ENCODE measurements at regions not wholly inside any gene's neighbourhood (a gene's known extent, or its start where the extent isn't known, plus 50 kb on each side); places are given as distances from the start of the nearest gene placed in this dataset.
"Not testable (repeated sequence)": the region's sequence is repeated elsewhere in the genome, so short reads cannot be mapped to it uniquely, and the experiment has no call there.

GRCh38 chr2:89885071-89885470 is 1193.6 kb downstream of the RPIA start:
- not testable (repeated sequence) for H3K36me3 ChIP-seq; H3K4me3 ChIP-seq; H3K27me3 ChIP-seq; H3K9me3 ChIP-seq; H3K27ac ChIP-seq; H3K4me1 ChIP-seq; DNase-seq (ENCODE audit: low spot score in 2 of 2)
- WGBS: 50% methylated on average over 2 of the region's 5 CpGs

- H3K27me3 ChIP-seq; H3K27ac ChIP-seq; H3K36me3 ChIP-seq; H3K9me3 ChIP-seq; H3K4me3 ChIP-seq; DNase-seq (ENCODE audit: low spot score in 2 of 2); H3K4me1 ChIP-seq: not testable (repeated sequence)
- WGBS: no CpG with 5 or more reads among the region's 4 CpGs
Observed at GRCh38 chr2:89888693-89889092, 1197.2 kb downstream of the RPIA start.

GRCh38 chr2:89890185-89890773 is 1198.8 kb downstream of the RPIA start:
- H3K36me3 ChIP-seq; H3K27ac ChIP-seq; H3K9me3 ChIP-seq; H3K4me3 ChIP-seq; DNase-seq (ENCODE audit: low spot score in 2 of 2); H3K27me3 ChIP-seq; H3K4me1 ChIP-seq: not testable (repeated sequence)
- WGBS: 92% methylated on average over 2 of the region's 7 CpGs

- not testable (repeated sequence) for H3K4me3 ChIP-seq; H3K27ac ChIP-seq; H3K27me3 ChIP-seq; H3K4me1 ChIP-seq; H3K36me3 ChIP-seq; DNase-seq (ENCODE audit: low spot score in 2 of 2); H3K9me3 ChIP-seq
- WGBS: no CpG with 5 or more reads among the region's 4 CpGs
Observed at GRCh38 chr2:89894988-89895387, 1203.5 kb downstream of the RPIA start.

GRCh38 chr2:89895629-89896028 is 1204.2 kb downstream of the RPIA start:
- not testable (repeated sequence) for H3K27ac ChIP-seq; H3K4me3 ChIP-seq; H3K36me3 ChIP-seq; H3K27me3 ChIP-seq; DNase-seq (ENCODE audit: low spot score in 2 of 2); H3K9me3 ChIP-seq; H3K4me1 ChIP-seq
- no CpG with 5 or more reads among the region's 6 CpGs for WGBS

GRCh38 chr2:89927018-89927417 is 1235.5 kb downstream of the RPIA start:
- WGBS: 58% methylated on average over 2 of the region's 2 CpGs
- H3K4me1 ChIP-seq; H3K4me3 ChIP-seq; H3K27ac ChIP-seq; H3K27me3 ChIP-seq; H3K9me3 ChIP-seq; DNase-seq (ENCODE audit: low spot score in 2 of 2); H3K36me3 ChIP-seq: not testable (repeated sequence)

- 17% methylated on average over 2 of the region's 2 CpGs for WGBS
- not testable (repeated sequence) for H3K27me3 ChIP-seq; H3K4me1 ChIP-seq; H3K9me3 ChIP-seq; H3K27ac ChIP-seq; DNase-seq (ENCODE audit: low spot score in 2 of 2); H3K4me3 ChIP-seq; H3K36me3 ChIP-seq
Observed at GRCh38 chr2:89935436-89935835, 1244.0 kb downstream of the RPIA start.

GRCh38 chr2:89936011-89936410 is 1244.5 kb downstream of the RPIA start:
- H3K9me3 ChIP-seq; H3K27ac ChIP-seq; H3K36me3 ChIP-seq; DNase-seq (ENCODE audit: low spot score in 2 of 2); H3K4me3 ChIP-seq; H3K4me1 ChIP-seq; H3K27me3 ChIP-seq: not testable (repeated sequence)
- 62% methylated on average over 2 of the region's 2 CpGs for WGBS

- not testable (repeated sequence) for H3K27ac ChIP-seq; H3K9me3 ChIP-seq; H3K36me3 ChIP-seq; H3K4me1 ChIP-seq; H3K27me3 ChIP-seq; DNase-seq (ENCODE audit: low spot score in 2 of 2); H3K4me3 ChIP-seq
Observed at GRCh38 chr2:89936559-89936958, 1245.1 kb downstream of the RPIA start.

GRCh38 chr2:89938756-89939155 is 1247.3 kb downstream of the RPIA start:
- DNase-seq (ENCODE audit: low spot score in 2 of 2); H3K36me3 ChIP-seq; H3K9me3 ChIP-seq; H3K27ac ChIP-seq; H3K4me1 ChIP-seq; H3K27me3 ChIP-seq; H3K4me3 ChIP-seq: not testable (repeated sequence)
- peak in 1 of 2 donors; percentile 22 for TF ChIP-seq CTCF (IDR thresholded peaks at IDR 0.05)
- 11% methylated on average over 2 of the region's 5 CpGs for WGBS

GRCh38 chr2:89944267-89944666 is 1252.8 kb downstream of the RPIA start:
- DNase-seq (ENCODE audit: low spot score in 2 of 2); H3K4me3 ChIP-seq; H3K27me3 ChIP-seq; H3K4me1 ChIP-seq; H3K36me3 ChIP-seq; H3K27ac ChIP-seq; H3K9me3 ChIP-seq: not testable (repeated sequence)
- WGBS: 100% methylated on average over 2 of the region's 6 CpGs

- H3K4me1 ChIP-seq; H3K27ac ChIP-seq; DNase-seq (ENCODE audit: low spot score in 2 of 2); H3K36me3 ChIP-seq; H3K9me3 ChIP-seq; H3K4me3 ChIP-seq; H3K27me3 ChIP-seq: not testable (repeated sequence)
- WGBS: no CpG with 5 or more reads among the region's 6 CpGs
Observed at GRCh38 chr2:89945004-89945616, 1253.6 kb downstream of the RPIA start.

- not testable (repeated sequence) for DNase-seq (ENCODE audit: low spot score in 2 of 2); H3K4me1 ChIP-seq; H3K9me3 ChIP-seq
Observed at GRCh38 chr2:89947208-89947815, 1255.8 kb downstream of the RPIA start.

GRCh38 chr2:89948102-89948501 is 1256.6 kb downstream of the RPIA start:
- WGBS: 86% methylated on average over 3 of the region's 3 CpGs

More at GRCh38 chr2:89947208-89947815, 1255.8 kb downstream of the RPIA start:
- 69% methylated on average over 3 of the region's 3 CpGs for WGBS
- not testable (repeated sequence) for H3K36me3 ChIP-seq, H3K27ac ChIP-seq, H3K4me3 ChIP-seq, H3K27me3 ChIP-seq

More at GRCh38 chr2:89948102-89948501, 1256.6 kb downstream of the RPIA start:
- H3K9me3 ChIP-seq; H3K27ac ChIP-seq; H3K36me3 ChIP-seq; H3K4me1 ChIP-seq; H3K27me3 ChIP-seq; DNase-seq (ENCODE audit: low spot score in 2 of 2); H3K4me3 ChIP-seq: not testable (repeated sequence)

Measured in suprapubic skin (tissue), 4 donors.